HG02798 (cell line): ENCODE measurements at regions not wholly inside any gene's neighbourhood (a gene's known extent, or its start where the extent isn't known, plus 50 kb on each side); places are given as distances from the start of the nearest gene placed in this dataset.

Experiments used
- ATAC-seq: cut with Tn5 transposase; IDR thresholded peaks from one replicate; pipeline ENCODE4 v1.9.1; 2021; ENCODE audit warnings: mild to moderate bottlenecking; ENCODE audit not compliant: unreplicated experiment, poor library complexity

DNA sequence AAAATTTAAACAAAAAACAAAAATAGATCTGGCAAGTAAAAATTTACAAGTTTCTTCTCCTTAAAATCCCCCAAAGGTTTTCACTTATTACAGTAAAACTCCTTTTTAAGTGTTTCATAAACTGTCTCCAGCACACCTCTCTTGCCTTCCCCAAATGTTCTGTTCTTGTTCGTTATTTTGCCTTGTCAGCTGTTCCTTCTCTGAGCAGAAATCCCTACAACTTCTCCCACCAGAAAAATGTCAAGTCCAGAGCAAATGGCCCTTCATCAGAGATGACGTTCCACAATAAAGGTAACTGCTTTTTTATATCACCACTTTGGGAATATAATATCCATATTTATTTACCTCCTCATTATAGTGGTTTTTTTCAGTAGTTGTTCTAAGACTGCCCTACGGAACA, 432.1 kb downstream of the ADAM29 start:
- ATAC-seq: no peak

DNA sequence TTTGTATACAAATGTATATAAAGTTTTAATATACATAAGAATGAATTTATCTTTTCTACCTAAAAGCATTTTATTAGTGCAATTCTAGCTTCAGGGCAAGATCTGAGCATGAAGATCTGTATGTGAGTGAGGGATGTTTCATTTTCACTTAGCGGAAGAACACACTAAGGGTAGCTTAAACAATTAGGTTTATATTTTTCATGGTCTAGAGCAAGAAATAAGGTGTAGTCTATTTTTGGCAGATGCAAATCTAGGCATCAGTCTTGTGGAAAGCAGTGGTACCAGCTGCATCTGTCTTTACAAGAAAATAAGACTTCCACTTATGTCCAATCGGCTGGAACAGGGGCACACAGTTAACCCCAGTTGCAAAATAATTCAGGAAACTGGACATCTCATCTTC, 433.3 kb downstream of the ADAM29 start:
- ATAC-seq: no peak

DNA sequence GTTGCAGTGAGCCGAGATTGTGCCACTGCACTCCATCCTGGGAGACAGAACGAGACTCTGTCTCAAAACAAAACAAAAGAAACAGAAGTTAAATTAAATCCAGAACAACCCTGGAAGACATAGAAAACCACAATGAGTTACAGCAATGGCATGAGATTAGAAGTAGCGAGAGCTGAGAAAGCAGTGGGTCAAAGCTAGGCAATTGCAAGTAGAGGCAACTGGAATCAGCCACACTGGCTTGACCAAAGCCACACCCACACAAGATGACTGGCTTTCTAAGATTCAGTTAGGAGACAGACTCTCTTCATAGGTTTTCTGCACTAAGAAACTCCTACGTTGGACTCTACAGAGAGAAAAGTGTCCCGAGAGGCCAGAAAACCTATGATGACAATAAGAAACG, 443.0 kb downstream of the GPM6A start:
- no peak for ATAC-seq

DNA sequence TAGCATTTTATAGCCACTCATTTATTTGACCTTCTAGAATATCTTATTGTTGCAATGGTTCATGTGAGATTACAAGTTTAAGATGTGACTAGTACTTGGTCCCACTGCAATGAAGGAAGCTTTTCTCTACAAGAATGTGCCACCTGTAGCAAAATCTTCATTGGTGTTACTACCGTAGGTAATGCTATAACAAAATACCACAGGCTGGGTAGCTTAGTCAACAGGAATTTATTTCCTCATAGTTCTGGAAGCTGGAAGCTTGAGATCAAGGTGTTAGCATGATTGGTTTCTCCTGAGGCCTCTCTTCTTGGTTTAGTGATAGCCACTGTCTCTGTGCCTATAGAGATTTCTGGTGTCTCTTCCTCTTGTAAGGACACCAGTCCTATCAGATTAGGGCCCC, 441.0 kb downstream of the GPM6A start:
- ATAC-seq: no peak

DNA sequence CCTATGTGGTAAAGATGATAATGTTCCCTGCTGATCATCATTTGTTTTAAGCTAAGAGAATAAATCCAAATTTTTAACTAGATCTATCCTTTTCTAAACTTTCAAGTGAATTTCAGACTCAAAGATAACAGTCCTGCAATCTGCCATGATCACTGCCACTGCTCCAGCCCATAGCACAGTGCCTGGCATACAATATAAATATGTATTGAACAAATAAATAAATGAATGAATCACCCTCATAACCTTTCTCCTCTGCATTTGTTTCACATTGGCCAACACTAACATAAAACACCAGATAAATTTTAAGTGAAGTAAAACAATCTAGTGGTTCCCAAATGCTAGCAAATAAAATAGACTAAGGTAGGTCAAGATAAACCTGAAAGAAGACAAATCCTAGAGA, 439.0 kb downstream of the GPM6A start:
- no peak for ATAC-seq

DNA sequence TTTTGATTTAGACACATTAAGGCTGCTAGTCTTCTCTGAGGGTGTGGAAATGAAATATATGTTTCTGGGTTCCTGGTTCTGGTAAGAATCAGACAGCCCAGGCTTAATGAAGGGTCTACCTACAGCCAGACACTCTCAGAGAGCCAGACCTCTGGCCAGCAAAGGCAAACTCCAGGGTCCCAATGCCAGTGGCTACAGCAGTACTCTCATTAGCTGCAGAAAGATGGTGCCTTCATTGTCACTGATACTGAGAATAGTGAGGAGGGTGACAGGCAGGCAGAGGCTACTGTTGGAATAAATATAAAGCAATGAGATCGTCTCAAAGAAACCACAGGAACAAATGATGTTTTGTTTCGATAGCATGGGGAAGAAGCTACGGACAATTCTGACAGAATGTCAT, 437.6 kb downstream of the GPM6A start:
- no peak for ATAC-seq

DNA sequence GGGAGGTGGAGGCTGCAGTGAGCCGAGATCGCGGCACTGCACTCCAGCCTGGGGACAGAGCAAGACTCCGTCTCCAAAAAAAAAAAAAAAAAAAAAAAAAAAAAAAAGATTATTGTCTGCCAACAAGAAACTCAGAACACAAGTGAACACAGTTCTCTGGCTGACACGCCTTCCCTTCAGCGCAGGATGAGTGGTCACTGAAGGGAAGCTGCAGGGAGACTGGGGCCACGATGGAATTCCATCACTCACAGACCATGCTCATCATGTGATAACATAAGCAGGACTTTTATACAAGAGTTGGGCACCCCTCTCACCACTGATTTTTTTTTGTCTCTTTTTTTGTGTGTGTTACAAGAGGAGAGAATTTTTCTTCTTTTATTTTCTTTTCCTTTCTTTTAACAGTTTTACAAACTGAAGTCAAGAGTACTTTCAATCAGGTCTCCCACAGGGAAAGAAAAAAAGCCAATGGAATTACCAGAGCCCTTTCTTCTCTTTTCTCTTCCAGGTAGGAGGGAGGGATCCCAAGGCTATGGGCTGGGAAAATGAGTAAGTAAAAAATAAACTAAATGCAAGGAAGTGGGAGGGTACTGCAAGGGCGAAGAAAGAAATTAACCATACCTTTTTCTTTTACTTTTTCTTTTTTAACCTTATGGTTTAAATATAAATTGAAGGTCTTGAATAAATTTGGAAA, 435.6 kb downstream of the GPM6A start:
- ATAC-seq: no peak

DNA sequence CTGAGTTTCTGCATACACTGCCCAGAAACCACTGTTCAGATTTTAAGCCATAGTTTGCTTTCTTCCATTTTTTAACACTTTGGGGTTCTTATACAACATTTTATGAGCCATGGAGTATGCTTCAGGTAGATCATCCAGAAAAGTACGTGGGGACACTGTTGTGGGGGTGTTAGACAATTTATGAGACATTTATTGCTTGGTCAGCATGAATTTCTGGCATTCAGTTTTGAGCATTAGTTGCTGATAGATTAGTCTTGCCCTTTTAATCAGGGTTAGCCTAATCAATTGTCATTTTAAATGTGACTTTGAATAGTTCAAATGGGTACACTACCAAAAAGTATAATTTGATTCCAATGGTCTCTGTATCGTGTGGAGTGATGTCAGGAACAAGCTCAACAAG, 434.9 kb downstream of the GPM6A start:
- no peak for ATAC-seq

DNA sequence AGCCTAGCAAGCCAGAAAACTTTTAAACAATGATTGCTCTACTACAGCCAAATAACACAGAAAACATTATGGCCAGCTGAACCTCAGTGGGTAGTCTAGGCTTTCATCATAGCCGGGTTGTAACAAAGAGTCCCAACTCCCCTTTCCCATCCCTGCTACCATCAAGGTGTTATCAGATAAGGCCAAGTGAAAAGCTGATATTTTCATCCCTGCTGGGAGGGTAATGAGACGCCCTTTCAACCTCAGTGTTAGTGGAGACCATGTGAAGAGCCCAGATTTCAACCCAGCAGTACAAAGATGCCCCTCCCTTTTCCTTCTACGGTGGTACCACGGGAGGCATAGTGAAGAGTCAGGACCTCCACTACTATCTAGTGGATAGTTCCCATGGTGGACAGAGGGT, 433.7 kb downstream of the GPM6A start:
- no peak for ATAC-seq

DNA sequence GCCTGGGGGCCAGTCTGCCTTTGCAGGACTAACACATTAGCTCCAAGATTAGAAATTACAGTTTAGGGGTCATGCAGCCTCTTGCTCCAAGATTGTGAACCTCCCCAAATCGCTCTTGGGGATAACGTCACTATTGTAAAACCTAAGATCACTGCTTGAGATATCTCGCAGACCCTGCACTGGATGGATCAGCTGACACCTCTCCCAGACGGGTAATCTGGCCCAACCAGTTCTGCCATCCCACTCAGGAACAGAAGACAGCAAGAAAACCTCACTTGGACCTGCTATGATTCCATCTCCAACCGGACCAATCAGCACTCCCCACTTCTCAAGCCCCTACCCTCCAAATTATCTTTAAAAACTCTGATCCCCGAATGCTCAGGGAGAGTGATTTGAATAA, 431.2 kb downstream of the GPM6A start:
- ATAC-seq: no peak

DNA sequence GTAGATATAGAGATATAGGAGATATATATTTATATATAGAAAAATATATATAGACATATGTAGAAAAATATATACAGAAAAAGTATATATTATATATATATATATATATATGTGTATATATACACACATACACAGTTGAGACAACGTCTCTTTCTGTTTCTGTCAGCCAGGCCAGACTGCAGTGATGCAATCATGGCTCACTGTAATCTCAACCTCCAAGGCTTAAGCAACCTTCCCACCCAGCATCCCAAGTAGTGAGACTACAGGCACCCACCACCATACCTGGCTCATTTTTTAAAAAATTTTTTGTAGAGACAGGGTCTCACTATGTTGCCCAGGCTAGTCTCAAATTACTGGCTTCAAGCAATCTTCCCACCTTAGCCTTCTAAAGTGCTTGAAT, 426.3 kb downstream of the GPM6A start:
- no peak for ATAC-seq

DNA sequence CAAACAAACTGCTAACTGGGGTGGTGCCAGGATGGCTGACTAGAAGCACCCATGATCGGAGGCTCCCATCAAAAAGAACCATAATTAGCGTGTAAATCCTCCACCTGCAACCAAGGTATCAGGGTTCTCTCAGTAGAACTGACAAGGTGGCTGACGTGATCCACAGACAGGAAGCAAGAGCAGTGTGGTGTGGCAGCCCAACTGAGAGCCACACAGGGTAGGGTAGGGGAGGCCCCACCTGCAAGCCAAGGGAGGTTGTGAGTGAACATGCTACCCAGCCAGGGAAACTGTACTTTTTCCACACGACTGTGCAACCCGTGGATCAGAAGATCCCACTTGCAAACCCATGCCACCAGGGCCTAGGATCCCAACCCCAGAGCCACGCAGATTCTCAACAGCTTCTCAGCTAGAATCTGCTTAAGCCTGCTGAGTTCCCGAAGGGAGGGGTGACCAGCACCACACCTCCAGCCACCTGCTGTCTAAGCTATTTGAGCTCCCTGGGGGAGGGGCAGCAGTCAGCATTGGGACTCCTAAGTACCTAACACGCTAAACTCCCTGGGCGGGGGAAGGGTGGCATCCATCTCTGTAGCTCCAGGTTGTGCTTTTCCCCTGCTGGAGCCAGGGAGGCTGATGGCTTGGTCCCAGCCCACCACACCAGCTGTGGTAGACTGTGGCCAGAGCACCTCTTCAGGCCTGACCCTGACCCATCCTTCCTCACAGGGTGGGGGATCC, 425.1 kb downstream of the GPM6A start:
- ATAC-seq: no peak

DNA sequence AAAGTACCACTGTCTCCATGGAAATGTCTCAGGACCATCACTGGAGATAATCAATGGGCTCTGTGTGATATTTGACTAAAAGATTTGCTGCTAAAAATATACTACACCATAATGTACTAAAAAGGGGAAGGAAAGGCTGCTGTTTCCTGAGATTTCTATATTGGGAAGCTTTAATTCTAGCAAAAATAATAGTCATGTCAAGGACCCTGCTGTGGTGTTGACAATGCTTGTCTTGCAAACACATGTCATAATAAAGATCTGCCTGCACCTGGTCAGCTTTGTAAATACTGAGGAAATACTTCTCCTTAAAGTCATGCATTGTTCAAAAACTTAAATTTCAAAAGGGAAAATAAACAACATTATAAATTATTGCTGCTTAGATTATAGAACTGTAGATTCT, 417.9 kb downstream of the GPM6A start:
- ATAC-seq: no peak

DNA sequence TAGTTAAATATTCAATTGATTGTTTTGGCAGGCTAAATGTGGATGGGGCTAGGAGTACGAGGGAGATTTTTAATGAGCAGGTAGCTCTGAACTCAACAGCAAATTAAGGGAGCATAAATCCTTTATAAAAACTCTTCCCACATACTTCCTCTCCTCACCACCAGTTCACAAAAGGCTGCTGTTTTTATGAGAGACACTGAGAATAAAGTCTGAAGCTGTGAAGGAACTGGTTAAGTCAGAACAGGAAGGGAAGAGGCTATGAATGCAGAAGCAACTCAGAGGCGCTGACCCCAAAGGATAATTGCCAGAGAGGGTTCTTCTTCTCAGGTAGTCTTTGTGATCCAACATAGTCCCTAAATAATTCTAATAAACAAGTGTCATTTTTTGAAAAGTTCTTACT, 406.1 kb downstream of the GPM6A start:
- ATAC-seq: no peak

DNA sequence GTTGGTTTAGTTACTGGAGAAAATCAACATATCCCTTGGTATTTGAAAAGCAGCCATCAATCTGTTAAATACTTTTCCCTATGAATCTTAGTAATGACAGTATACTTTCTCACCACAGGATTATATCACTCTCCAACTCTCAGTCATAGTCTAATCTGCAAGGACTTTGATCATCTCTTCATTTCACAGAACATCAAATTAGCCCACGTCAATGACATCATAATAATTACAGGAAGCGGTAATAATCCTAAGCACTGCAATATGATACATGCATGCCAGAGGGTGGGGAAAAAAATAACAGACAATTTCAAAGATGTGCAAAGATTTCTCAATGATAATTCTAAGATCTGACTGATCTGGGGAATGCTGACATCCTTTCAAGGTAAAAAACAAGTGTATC, 404.1 kb downstream of the GPM6A start:
- ATAC-seq: no peak

DNA sequence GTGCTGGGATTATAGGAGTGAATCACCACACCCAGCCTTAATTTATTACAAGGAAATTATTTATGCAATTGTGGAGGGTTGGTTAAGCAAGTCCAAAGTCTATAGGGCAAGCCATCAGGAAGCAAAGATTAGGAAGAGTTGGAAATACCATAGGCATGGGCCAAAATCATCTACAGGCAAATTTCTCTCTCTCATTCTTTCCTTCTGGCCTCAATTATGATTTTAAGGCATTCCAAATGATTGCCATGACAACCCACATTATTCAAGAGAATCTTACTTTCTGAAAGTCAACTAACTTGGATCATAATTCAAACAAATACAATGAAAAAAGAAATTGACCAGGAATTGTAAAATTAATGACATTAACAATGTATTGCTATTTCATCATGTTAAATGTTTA, 400.8 kb downstream of the GPM6A start:
- ATAC-seq: no peak

DNA sequence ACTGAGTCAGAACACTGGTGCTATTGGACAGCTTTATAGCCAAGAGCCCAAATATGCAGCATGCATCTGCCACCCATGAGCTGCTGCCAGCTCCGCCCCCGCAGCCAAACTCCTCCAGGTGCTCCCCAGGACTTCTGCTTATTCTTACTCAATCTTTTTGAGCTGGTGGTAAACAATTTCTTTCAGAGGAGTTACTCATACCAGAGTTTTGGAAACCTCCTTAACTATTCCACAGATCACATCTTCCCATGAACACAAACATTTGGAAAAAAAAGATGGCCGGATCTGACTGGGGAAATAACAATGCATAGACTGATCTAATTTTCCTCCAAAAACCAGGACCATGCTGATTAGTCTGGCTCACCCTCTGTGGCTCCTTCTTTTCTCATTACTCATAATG, 399.9 kb downstream of the GPM6A start:
- ATAC-seq: no peak

DNA sequence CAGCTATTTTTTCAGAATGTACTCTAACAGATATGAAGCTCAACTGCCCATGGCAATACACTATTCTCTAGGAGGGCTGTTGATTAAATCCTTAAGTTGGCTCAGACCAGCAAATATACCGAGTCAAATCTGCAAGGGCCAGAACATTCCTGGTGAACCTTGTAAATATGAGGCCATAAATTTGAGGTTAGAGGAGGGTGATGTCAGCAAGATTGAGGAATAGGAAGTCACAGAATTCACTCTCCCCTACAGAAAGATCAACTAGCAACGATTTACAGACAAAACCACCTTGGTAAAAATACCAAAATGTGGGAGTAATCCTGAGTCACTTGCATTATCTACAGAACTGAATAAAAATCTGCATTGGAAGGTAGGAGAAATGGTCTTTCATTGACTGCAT, 399.3 kb downstream of the GPM6A start:
- ATAC-seq: no peak

DNA sequence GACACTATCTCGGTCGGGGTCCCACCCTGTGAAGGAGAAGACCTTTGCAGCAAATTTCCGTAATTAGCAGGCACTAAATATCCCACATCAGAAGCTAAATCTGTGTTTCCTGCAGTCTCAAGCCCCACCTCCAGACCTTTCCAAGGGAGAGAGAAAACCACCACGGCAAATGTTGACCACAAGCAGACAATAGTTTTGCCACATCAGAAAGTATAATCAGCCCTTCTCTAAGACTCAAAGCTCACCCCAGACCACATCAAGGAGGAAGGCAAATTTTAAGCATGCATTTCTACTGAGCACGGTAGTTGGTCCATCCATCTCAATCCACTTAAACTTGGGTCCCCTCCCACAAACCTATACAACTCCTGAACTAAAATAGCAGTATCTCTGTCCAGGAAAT, 398.5 kb downstream of the GPM6A start:
- no peak for ATAC-seq

DNA sequence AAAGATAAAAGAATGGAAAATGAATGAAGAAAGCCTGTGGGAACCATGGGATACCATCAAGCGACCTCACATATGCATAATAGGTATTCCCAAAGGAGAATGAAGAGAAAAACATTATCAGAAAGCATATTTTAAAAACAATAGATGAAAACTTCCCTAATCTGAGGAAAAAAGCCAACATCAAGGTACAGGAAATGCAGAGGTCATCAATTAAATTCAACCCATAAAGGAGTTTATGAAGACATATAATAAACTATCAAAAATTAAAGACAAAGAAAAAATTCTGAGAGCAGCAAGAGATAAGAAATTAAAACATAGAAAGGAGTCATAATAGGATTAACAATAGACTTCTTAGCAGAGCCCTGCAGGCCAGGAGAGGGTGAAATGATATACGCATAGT, 397.5 kb downstream of the GPM6A start:
- ATAC-seq: no peak

DNA sequence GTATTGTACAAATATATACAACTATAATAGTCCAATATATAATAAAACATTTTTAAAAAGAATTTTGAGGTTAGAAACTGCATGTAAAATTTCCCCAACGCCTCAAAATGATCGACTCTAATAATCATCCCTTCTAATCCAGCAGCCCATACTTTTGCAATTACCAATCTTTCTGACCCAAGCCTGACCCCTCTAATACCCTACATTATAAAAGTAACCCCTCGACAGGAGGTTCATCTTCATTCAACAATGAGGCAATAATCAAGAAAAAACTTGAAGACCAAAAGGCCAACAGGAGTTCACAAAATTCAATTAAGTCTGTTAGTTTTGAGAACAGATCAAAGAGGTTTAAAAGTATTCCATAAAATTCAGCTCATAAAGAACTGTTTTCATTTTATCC, 393.5 kb downstream of the GPM6A start:
- ATAC-seq: no peak

DNA sequence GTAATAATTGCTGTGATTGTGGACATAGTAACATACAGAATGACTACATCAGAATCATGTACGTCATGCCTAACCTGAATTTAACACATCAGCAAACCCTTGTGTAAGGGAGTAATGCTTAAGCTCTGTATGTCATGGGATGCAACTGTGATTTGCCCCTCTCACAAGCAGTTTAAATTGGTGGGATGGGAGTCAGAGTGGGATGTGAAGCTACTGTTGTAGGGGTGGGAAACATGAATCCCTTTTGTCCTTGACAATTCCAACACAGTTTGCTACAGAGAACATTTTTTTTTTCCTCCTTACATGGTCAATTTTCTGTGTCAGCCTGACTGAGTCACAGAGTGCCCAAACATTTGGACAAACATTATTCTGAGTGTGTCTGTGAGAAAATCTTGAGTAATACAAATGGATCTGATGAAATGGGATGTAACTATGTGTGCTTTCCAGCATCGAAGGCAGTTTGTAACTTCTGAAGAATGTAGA, 392.8 kb downstream of the GPM6A start:
- ATAC-seq: no peak
